Activated naive CD4-positive, alpha-beta T cell treated with anti-CD3 and anti-CD28 coated beads for 36 hours (primary cell): ENCODE measurements at regions not wholly inside any gene's neighbourhood (a gene's known extent, or its start where the extent isn't known, plus 50 kb on each side); places are given as distances from the start of the nearest gene placed in this dataset.

Experiments used
- CTCF ChIA-PET: fragments of 350-600 bp; sonication (Branson Sonifier 250); formaldehyde crosslinking; loops from one replicate; lab custom pipeline; 2021; ENCODE audit warnings: antibody characterized with exemption; lab: Charles Lee
- DNase-seq: peaks from one replicate; pipeline ENCODE4 v3.0.0-alpha.2; 2020
- H3K27ac Mint-ChIP-seq: one replicate; pipeline ENCODE4 v1.8.0; 2021; ENCODE audit warnings: mild to moderate bottlenecking, mixed read lengths
- H3K27me3 Mint-ChIP-seq: one replicate; pipeline ENCODE4 v1.8.0; 2021; ENCODE audit warnings: low read depth, mixed read lengths
- H3K36me3 Mint-ChIP-seq: one replicate; pipeline ENCODE4 v1.8.0; 2021; ENCODE audit warnings: low read depth, mixed read lengths
- H3K4me1 Mint-ChIP-seq: one replicate; pipeline ENCODE4 v1.8.0; 2021; ENCODE audit warnings: low read depth, mixed read lengths
- H3K4me3 Mint-ChIP-seq: one replicate; pipeline ENCODE4 v1.8.0; 2021; ENCODE audit warnings: mild to moderate bottlenecking, moderate library complexity, mixed read lengths
- H3K9me3 Mint-ChIP-seq: one replicate; pipeline ENCODE4 v1.8.0; 2021; ENCODE audit warnings: mixed read lengths
- intact Hi-C: fragments of 100-400 bp; cut with micrococcal nuclease; formaldehyde crosslinking; loops from one replicate; pipeline ENCODE4 v1.15.1; 2023

GRCh38 chr5:130966990-130967525, 198.0 kb downstream of the HINT1 start:
- DNase-seq, result no peak
- CTCF ChIA-PET, result interaction anchor here (0.7 kb wide), 1 partner anchor 53 kb away, joined by 3 read pairs; no protein-coding TSS in a partner anchor
- Mint-ChIP-seq H3K9me3 (peaks cover 4% of the 10 kb centered on the region), H3K27ac (no peak overlapping the region), H3K4me3 (no peak overlapping the region), H3K36me3 (no peaks in the 10 kb centered on the region), H3K4me1 (no peaks in the 10 kb centered on the region), H3K27me3 (no peaks in the 10 kb centered on the region)
- intact Hi-C loops, result no loop called here

- CTCF ChIA-PET, result no interaction called here
- Mint-ChIP-seq H3K27me3 (no peaks in the 10 kb centered on the region), H3K27ac (no peak overlapping the region), H3K4me3 (no peak overlapping the region), H3K36me3 (no peaks in the 10 kb centered on the region), H3K4me1 (no peaks in the 10 kb centered on the region), H3K9me3 (peaks cover 5% of the 10 kb centered on the region)
- intact Hi-C loops, result no loop called here
- no peak for DNase-seq
Observed at GRCh38 chr5:130965920-130966319, 199.1 kb downstream of the HINT1 start.

GRCh38 chr5:130965360-130965759, 199.7 kb downstream of the HINT1 start:
- intact Hi-C loops, result no loop called here
- H3K9me3 Mint-ChIP-seq, result peaks cover 5% of the 10 kb centered on the region
- CTCF ChIA-PET, result no interaction called here
- H3K4me3 Mint-ChIP-seq, result no peak overlapping the region
- no peak for DNase-seq
- H3K4me1 Mint-ChIP-seq, result no peaks in the 10 kb centered on the region
- H3K36me3 Mint-ChIP-seq, result no peaks in the 10 kb centered on the region
- H3K27me3 Mint-ChIP-seq, result no peaks in the 10 kb centered on the region
- H3K27ac Mint-ChIP-seq, result no peak overlapping the region

GRCh38 chr5:130964231-130965202, 200.5 kb downstream of the HINT1 start:
- intact Hi-C loops, result no loop called here
- no peaks in the 10 kb centered on the region for H3K4me1 Mint-ChIP-seq
- no peaks in the 10 kb centered on the region for H3K27me3 Mint-ChIP-seq
- CTCF ChIA-PET, result interaction anchor here (0.7 kb wide), 1 partner anchor 793 kb away, joined by 3 read pairs; no protein-coding TSS in a partner anchor
- H3K27ac Mint-ChIP-seq, result no peak overlapping the region
- no peaks in the 10 kb centered on the region for H3K36me3 Mint-ChIP-seq
- H3K9me3 Mint-ChIP-seq, result peaks cover 5% of the 10 kb centered on the region
- DNase-seq, result no peak
- H3K4me3 Mint-ChIP-seq, result no peak overlapping the region

- H3K27me3 Mint-ChIP-seq, result no peaks in the 10 kb centered on the region
- H3K4me3 Mint-ChIP-seq, result no peak overlapping the region
- H3K36me3 Mint-ChIP-seq, result no peaks in the 10 kb centered on the region
- peaks cover 5% of the 10 kb centered on the region for H3K9me3 Mint-ChIP-seq
- H3K27ac Mint-ChIP-seq, result no peak overlapping the region
- intact Hi-C loops, result no loop called here
- no peaks in the 10 kb centered on the region for H3K4me1 Mint-ChIP-seq
- CTCF ChIA-PET, result interaction anchor here (0.7 kb wide), 1 partner anchor 793 kb away, joined by 3 read pairs; no protein-coding TSS in a partner anchor
- DNase-seq, result no peak
Observed at GRCh38 chr5:130963798-130964197, 201.3 kb downstream of the HINT1 start.

- intact Hi-C loops, result no loop called here
- H3K27me3 Mint-ChIP-seq, result no peaks in the 10 kb centered on the region
- peaks cover 10% of the 10 kb centered on the region for H3K9me3 Mint-ChIP-seq
- H3K4me3 Mint-ChIP-seq, result no peak overlapping the region
- H3K27ac Mint-ChIP-seq, result no peak overlapping the region
- no peaks in the 10 kb centered on the region for H3K4me1 Mint-ChIP-seq
- no peak for DNase-seq
- CTCF ChIA-PET, result no interaction called here
- no peaks in the 10 kb centered on the region for H3K36me3 Mint-ChIP-seq
Observed at GRCh38 chr5:130957151-130957550, 207.9 kb downstream of the HINT1 start.

- no peak for DNase-seq
- Mint-ChIP-seq H3K27ac (no peak overlapping the region), H3K36me3 (no peaks in the 10 kb centered on the region), H3K4me1 (no peaks in the 10 kb centered on the region), H3K27me3 (no peaks in the 10 kb centered on the region), H3K4me3 (no peak overlapping the region), H3K9me3 (peaks cover 7% of the 10 kb centered on the region)
- intact Hi-C loops, result no loop called here
- CTCF ChIA-PET, result no interaction called here
Observed at GRCh38 chr5:130955041-130955440, 210.0 kb downstream of the HINT1 start.

- Mint-ChIP-seq H3K4me3 (no peak overlapping the region), H3K27me3 (no peaks in the 10 kb centered on the region), H3K9me3 (peaks cover 7% of the 10 kb centered on the region), H3K27ac (no peak overlapping the region), H3K4me1 (no peaks in the 10 kb centered on the region), H3K36me3 (no peaks in the 10 kb centered on the region)
- CTCF ChIA-PET, result no interaction called here
- DNase-seq, result no peak
- intact Hi-C loops, result no loop called here
Observed at GRCh38 chr5:130954336-130954735, 210.7 kb downstream of the HINT1 start.

GRCh38 chr5:130939059-130939458, 226.0 kb downstream of the HINT1 start:
- intact Hi-C loops, result no loop called here
- H3K9me3 Mint-ChIP-seq, result peaks cover 2% of the 10 kb centered on the region
- H3K4me3 Mint-ChIP-seq, result no peak overlapping the region
- H3K27me3 Mint-ChIP-seq, result no peaks in the 10 kb centered on the region
- CTCF ChIA-PET, result no interaction called here
- no peaks in the 10 kb centered on the region for H3K36me3 Mint-ChIP-seq
- no peak overlapping the region for H3K27ac Mint-ChIP-seq
- H3K4me1 Mint-ChIP-seq, result no peaks in the 10 kb centered on the region
- no peak for DNase-seq

- intact Hi-C loops, result no loop called here
- no peaks in the 10 kb centered on the region for H3K4me1 Mint-ChIP-seq
- CTCF ChIA-PET, result no interaction called here
- no peak overlapping the region for H3K4me3 Mint-ChIP-seq
- H3K27ac Mint-ChIP-seq, result no peak overlapping the region
- DNase-seq, result no peak
- H3K27me3 Mint-ChIP-seq, result no peaks in the 10 kb centered on the region
- H3K36me3 Mint-ChIP-seq, result no peaks in the 10 kb centered on the region
- peaks cover 5% of the 10 kb centered on the region for H3K9me3 Mint-ChIP-seq
Observed at GRCh38 chr5:130937046-130937445, 228.0 kb downstream of the HINT1 start.

- CTCF ChIA-PET, result no interaction called here
- H3K36me3 Mint-ChIP-seq, result no peaks in the 10 kb centered on the region
- H3K4me3 Mint-ChIP-seq, result no peak overlapping the region
- DNase-seq, result no peak
- peaks cover 1% of the 10 kb centered on the region for H3K9me3 Mint-ChIP-seq
- no peak overlapping the region for H3K27ac Mint-ChIP-seq
- intact Hi-C loops, result no loop called here
- H3K4me1 Mint-ChIP-seq, result no peaks in the 10 kb centered on the region
- H3K27me3 Mint-ChIP-seq, result peaks cover 2% of the 10 kb centered on the region
Observed at GRCh38 chr5:130923543-130924124, 241.4 kb downstream of the HINT1 start.

GRCh38 chr5:130912088-130912487, 253.0 kb downstream of the HINT1 start:
- Mint-ChIP-seq H3K4me3 (no peak overlapping the region), H3K27me3 (no peaks in the 10 kb centered on the region), H3K36me3 (no peaks in the 10 kb centered on the region), H3K4me1 (no peaks in the 10 kb centered on the region), H3K9me3 (peaks cover 6% of the 10 kb centered on the region), H3K27ac (no peak overlapping the region)
- CTCF ChIA-PET, result no interaction called here
- no peak for DNase-seq
- intact Hi-C loops, result no loop called here
